NT2/D1 (cell line): ENCODE measurements at regions not wholly inside any gene's neighbourhood (a gene's known extent, or its start where the extent isn't known, plus 50 kb on each side); places are given as distances from the start of the nearest gene placed in this dataset.

Source experiments
- DNase-seq: peaks from one replicate; pipeline ENCODE4 v3.0.0-alpha.2; 2011; ENCODE audit warnings: low read depth, low spot score
- H3K27me3 ChIP-seq: 2 replicates; pipeline ENCODE4 v1.6.0; 2011; ENCODE audit warnings: mild to moderate bottlenecking; ENCODE audit not compliant: insufficient read length, insufficient read depth
- H3K36me3 ChIP-seq: 2 replicates; pipeline ENCODE4 v1.6.1; 2011; ENCODE audit warnings: mild to moderate bottlenecking, low read length, mixed read lengths; ENCODE audit not compliant: insufficient read depth, insufficient read length
- H3K4me1 ChIP-seq: 2 replicates; pipeline ENCODE4 v1.5.1; 2011; ENCODE audit not compliant: insufficient read depth, insufficient read length
- H3K4me3 ChIP-seq: 2 replicates; pipeline ENCODE4 v1.5.1; 2011; ENCODE audit warnings: low read depth; ENCODE audit not compliant: insufficient read length
- H3K9ac ChIP-seq: 2 replicates; pipeline ENCODE4 v1.6.0; 2011; ENCODE audit warnings: low read depth; ENCODE audit not compliant: insufficient read length
- H3K9me3 ChIP-seq: 2 replicates; pipeline ENCODE4 v1.5.1; 2011; ENCODE audit warnings: mild to moderate bottlenecking, low read length; ENCODE audit not compliant: insufficient read depth
- SUZ12 ChIP-seq: IDR thresholded peaks from 2 replicates; pipeline ENCODE4 v1.6.1; 2011; ENCODE audit not compliant: insufficient read length, insufficient read depth; ENCODE audit errors: extremely low read depth
- YY1 ChIP-seq: IDR thresholded peaks from 2 replicates; pipeline ENCODE4 v1.6.1; 2011; ENCODE audit not compliant: insufficient read length, insufficient read depth
- ZNF274 ChIP-seq: IDR thresholded peaks from 2 replicates; pipeline ENCODE4 v1.6.1; 2011; ENCODE audit warnings: mild to moderate bottlenecking, low read depth, low read length

- TF ChIP-seq ZNF274 (no peak), SUZ12 (no peak), YY1 (no peak)
- H3K27me3 ChIP-seq = no peaks in the 10 kb centered on the region
Measured at GRCh38 chr20:52267418-52267817, 75.8 kb upstream of the ZFP64 start.

GRCh38 chr20:52263757-52264156 lies 72.2 kb upstream of the ZFP64 start:
- H3K27me3 ChIP-seq = no peaks in the 10 kb centered on the region

More at GRCh38 chr20:52267418-52267817, 75.8 kb upstream of the ZFP64 start:
- Histone ChIP-seq H3K9me3 (no peaks in the 10 kb centered on the region), H3K4me3 (no peak overlapping the region), H3K9ac (no peak overlapping the region), H3K36me3 (no peaks in the 10 kb centered on the region), H3K4me1 (no peaks in the 10 kb centered on the region)
- no peak for DNase-seq

GRCh38 chr20:52261792-52262191 lies 70.2 kb upstream of the ZFP64 start:
- no peak overlapping the region for H3K9ac ChIP-seq
- TF ChIP-seq ZNF274 (no peak), YY1 (no peak), SUZ12 (no peak)
- no peak for DNase-seq
- no peaks in the 10 kb centered on the region for H3K36me3 ChIP-seq
- no peaks in the 10 kb centered on the region for H3K9me3 ChIP-seq
- no peaks in the 10 kb centered on the region for H3K4me1 ChIP-seq
- H3K4me3 ChIP-seq = no peak overlapping the region
- no peaks in the 10 kb centered on the region for H3K27me3 ChIP-seq

More at GRCh38 chr20:52263757-52264156, 72.2 kb upstream of the ZFP64 start:
- TF ChIP-seq YY1 (no peak), SUZ12 (no peak), ZNF274 (no peak)
- Histone ChIP-seq H3K4me1 (no peaks in the 10 kb centered on the region), H3K9me3 (no peaks in the 10 kb centered on the region), H3K36me3 (no peaks in the 10 kb centered on the region), H3K4me3 (no peak overlapping the region), H3K9ac (no peak overlapping the region)
- DNase-seq = no peak

DNA sequence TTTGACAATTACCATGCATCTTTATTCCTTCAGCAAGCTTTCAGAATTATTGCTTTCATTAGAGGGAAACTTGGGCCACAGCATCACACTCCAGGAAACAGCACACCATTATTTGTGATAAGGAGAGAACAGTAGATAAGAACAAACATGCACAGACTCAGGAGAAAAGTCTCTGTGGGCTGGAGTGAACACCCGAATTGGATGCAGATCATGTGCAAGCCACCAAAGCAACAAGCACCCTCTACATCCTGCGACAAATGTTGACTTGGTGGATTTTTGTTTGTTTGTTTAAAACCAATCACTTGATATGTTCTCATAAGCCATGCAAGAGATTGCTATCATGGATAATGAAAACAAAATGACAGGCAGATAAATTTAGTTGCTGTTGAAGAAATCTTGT lies 67.7 kb upstream of the ZFP64 start:
- Histone ChIP-seq H3K9me3 (no peaks in the 10 kb centered on the region), H3K9ac (no peak overlapping the region), H3K36me3 (no peaks in the 10 kb centered on the region), H3K27me3 (no peaks in the 10 kb centered on the region), H3K4me3 (no peak overlapping the region), H3K4me1 (no peaks in the 10 kb centered on the region)
- TF ChIP-seq SUZ12 (no peak), YY1 (no peak)
- DNase-seq = no peak

DNA sequence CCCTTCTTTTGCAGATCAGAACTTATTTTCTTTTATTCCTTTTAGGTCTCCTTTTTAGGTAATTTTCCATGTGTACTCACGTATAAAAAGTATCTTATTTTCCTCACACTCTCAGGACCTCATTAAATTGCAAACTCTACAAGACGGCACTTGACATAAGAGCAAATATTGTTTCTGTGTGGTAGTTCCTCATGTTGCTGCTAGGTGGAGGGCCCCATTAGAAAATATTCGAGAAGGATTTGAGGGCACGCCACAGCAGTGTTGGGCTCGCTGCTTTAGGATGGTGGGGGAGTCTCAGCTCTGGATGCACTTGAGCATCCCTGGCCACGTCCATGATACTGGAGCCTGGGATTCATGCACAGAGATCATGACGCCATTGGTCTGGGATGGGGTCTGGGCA lies 64.9 kb upstream of the ZFP64 start:
- Histone ChIP-seq H3K4me3 (no peak overlapping the region), H3K9me3 (no peaks in the 10 kb centered on the region), H3K27me3 (no peaks in the 10 kb centered on the region), H3K9ac (no peak overlapping the region), H3K36me3 (no peaks in the 10 kb centered on the region), H3K4me1 (no peaks in the 10 kb centered on the region)
- DNase-seq = no peak
- no peak for TF ChIP-seq ZNF274
- TF ChIP-seq YY1 = no peak
- no peak for TF ChIP-seq SUZ12

- no peaks in the 10 kb centered on the region for H3K27me3 ChIP-seq
- no peak overlapping the region for H3K4me3 ChIP-seq
- no peaks in the 10 kb centered on the region for H3K4me1 ChIP-seq
- H3K9ac ChIP-seq = no peak overlapping the region
- H3K9me3 ChIP-seq = peaks cover 8% of the 10 kb centered on the region; the same call in 1 of the 2 replicates
- no peak for DNase-seq
- no peak for TF ChIP-seq ZNF274
- no peak for TF ChIP-seq YY1
- TF ChIP-seq SUZ12 = no peak
- H3K36me3 ChIP-seq = no peaks in the 10 kb centered on the region
Measured at GRCh38 chr20:52252664-52253063, 61.1 kb upstream of the ZFP64 start.

DNA sequence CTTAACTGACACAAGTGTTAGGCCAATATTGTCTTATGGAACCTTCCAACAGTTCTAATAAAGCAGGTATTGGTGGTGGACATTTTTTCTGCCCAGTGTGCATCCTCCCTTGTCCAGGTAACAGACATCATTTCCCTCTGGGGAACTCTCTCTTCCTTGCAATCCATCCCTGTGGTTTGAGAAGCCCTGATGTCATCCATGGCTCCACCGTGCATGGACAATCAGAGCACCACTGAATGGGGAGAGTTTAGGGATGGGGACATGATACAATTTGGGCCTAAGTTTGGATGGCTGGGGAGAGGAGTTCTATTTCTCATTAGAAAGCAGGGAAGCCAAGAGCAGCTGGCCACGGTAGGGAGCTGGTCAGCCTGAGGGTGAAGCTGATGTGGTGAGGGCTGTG lies 60.2 kb upstream of the ZFP64 start:
- no peak for DNase-seq
- Histone ChIP-seq H3K4me3 (no peak overlapping the region), H3K9ac (no peak overlapping the region), H3K27me3 (no peaks in the 10 kb centered on the region), H3K36me3 (no peaks in the 10 kb centered on the region), H3K9me3 (peaks cover 15% of the 10 kb centered on the region; the same call in 1 of the 2 replicates), H3K4me1 (no peaks in the 10 kb centered on the region)
- TF ChIP-seq ZNF274 = no peak
- TF ChIP-seq YY1 = no peak
- no peak for TF ChIP-seq SUZ12
